NCI-H1105 (cell line): ENCODE measurements at regions not wholly inside any gene's neighbourhood (a gene's known extent, or its start where the extent isn't known, plus 50 kb on each side); places are given as distances from the start of the nearest gene placed in this dataset.

Experiments used
- DNase-seq: peaks from one replicate; lab custom pipeline; 2025; lab: John Stamatoyannopoulos, UW

GRCh38 chr12:131551675-131552491 lies 159.0 kb upstream of the SFSWAP start:
- DNase-seq: no peak

- DNase-seq: no peak
Measured at GRCh38 chr12:131552492-131552863, 158.4 kb upstream of the SFSWAP start.

- no peak for DNase-seq
Measured at GRCh38 chr12:131553096-131553777, 157.7 kb upstream of the SFSWAP start.

GRCh38 chr12:131555197-131555846 lies 155.6 kb upstream of the SFSWAP start:
- no peak for DNase-seq

DNA sequence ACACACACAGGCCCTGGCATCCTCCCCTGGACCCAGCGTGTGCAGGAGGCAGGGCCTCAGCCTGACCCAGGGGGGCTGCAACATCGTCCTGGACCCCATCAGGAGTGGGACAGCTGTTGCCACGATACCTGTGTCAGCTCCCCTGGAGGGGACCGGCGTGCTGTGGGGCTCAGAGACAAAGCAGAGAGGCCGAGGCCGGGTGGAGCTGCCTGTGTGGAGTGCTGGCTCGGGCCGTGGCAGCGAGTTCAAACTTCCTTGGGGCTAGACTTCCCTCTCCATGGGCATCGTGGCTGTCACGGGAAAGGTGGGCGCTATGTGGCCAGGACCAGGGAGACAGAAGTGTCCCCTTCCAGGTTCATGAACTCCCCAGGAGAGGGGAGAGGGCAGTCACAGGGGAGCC lies 155.0 kb upstream of the SFSWAP start:
- no peak for DNase-seq

- DNase-seq: no peak
Measured at GRCh38 chr12:131557078-131557709, 153.7 kb upstream of the SFSWAP start.

DNA sequence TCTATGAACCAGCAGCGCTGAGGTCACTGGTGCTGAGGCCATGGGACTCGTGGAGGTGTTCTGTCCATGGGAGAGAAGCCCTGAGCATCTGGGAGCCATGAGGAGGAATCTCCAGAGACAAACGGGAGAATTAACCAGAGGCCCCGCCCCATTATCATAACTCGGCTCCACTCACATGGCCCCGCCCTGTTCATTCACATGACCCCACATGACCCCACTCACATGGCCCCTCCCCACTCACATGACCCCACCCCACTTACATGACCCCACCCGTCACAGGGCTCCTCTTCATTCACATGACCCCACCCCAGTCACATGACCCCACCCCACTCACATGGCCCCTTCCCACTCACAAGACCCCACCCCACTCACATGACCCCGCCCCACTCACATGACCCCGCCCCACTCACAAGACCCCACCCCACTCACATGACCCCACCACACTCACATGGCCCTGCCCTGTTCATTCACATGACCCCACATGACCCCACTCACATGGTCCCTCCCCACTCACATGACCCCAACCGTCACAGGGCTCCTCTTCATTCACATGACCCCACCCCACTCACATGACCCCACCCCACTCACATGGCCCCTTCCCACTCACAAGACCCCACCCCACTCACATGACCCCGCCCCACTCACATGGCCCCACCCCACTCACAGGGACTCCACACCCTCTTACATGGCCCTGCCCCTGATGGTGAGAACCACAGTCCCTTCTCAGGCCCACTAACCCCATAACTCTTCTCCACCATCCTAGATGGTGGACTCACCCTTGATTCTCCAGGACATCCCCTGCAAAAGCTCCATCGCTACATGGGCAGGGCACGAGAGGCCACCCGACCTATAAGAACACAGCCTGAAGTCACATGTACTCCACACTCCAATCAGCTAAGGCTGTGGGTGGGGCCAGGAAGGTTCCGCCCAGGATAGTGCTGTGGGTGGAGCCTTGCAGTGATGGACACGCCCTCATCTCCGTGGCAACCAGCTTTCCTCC lies 151.1 kb upstream of the SFSWAP start:
- no peak for DNase-seq

DNA sequence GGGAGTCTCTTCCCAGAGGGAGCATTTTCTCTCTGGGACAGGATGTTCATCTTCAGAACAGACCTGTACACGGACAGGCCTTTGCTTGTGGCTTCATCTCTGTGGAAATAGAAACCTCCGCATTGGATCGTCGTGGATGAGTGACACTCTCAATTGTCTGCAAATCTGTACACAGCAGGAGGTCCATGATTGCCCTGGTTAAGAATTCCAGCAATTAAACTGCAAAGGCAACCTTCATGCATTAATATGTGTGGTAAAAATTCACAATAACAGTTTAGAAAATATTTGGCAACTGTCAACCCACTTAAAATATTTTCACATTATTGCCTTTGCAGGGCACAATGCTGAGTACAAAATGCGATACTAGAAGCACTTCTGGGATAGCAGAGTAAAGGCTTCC lies 149.8 kb upstream of the SFSWAP start:
- no peak for DNase-seq

DNA sequence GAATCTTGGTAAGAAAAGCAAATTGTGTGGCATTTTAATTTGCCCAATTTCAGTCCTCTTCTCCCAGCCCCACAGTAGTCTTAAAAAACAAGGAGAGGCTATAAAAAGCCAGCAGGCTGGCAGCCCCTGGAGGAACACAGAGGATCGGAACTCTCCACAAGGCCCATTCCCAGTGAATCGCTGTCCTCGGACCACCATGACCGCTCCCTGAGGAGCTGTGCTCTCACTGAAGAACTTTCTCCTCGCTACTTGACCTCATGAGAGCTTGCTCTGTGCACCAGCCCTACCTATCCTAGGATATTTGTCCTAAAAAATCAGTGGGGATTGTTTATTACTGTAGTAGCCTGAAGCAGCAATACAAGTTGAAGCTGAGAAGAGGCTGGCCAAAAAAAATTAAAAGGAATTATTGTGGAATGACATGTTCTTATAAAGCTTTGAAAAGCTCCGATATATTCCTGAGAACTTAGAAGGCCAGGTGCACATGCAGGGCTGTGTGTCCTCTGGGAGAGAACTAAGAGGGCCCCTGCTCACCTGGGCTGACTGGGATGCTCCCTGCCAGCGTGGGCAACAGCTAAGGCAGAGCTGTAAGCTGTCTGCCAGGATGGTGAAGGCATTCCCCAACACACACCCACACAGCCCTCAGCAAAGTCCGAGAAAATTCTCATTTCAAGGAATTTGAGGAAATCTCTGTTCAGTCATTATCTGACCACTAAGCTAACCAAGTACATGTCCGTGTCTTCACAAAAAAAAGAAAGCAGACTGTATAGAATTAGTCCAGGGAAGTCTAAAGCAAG lies 148.8 kb upstream of the SFSWAP start:
- no peak for DNase-seq

DNA sequence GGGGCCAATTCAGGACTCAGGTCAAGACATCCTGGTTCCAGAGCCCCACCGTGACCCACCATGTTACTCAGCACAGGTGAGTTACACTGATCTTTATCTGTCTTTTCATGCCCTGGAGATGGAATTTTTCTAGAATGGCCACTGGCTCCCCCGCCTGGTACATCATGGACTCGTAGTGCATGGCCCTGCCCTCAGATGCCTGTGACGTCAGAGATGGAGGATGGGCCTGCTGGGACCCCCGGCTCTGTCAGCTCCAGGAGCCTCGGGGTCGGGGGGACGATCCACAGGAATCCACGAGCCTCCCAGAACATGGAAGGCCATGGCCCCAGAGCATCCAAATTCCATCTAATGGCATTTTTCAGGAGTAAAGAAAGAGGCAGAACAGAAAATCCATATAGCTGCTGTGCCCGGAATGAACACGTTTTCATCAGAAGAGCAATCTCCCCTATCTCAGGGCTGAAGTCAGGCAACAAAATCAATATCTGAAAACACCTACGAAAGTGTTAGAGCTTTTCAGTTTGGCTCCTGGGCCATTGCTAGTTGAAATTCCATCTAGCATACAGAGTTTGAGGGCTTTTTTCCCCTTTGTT lies 146.7 kb upstream of the SFSWAP start:
- DNase-seq: peak; percentile 8

GRCh38 chr12:131564845-131565244 lies 146.0 kb upstream of the SFSWAP start:
- peak; percentile 4 for DNase-seq

DNA sequence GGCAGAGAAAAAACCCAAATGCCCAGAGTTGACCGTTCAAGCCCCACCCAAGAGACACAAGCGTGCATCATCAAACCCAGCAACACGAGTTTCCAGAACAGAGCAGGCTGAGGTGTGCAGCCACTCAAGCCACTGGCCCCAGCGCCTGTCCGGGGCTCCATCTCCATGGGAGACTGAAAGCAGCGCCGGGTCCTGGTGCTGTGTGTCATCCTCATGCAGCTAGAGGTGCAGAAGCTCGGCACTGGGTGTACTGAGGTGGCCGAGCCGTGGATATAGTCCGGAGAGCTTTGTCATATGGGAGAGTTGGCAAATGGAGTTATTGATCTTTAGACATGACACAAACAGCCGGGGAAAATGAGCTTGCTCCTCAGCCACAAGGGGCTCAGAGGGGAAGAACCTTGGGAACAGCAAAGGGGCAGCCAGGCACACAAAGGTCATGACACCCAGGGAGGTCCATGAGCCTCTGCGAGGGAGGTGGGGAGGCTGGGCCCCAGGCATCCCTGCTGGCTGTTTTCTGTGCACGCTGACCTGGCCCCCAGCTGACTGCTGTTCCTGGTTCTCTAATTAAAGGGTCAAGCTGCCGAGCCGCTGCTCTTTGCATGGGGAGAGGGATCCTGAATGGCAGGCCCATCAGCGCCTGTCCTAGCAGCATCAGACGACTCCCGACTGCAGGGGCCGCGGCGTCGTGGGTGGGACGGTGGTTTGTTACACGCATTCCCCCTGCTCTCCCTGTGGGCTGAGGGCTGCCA lies 145.4 kb upstream of the SFSWAP start:
- DNase-seq: no peak

DNA sequence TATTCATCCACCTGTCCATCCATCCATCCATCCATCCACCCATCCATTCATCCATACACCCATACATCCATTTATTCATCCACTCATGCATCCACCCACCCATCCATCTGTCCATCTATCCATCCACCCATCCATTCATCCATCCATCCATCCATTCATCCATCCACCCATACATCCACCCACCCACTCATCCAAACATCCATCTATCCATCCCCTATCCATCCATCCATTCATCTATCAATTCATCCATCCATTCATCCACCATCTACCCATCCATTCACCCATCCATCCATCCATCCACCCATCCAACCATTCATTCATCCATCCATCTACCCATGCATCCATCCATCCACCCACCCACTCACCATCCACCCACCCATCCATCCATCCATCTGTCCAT lies 142.6 kb upstream of the SFSWAP start:
- DNase-seq: no peak

- no peak for DNase-seq
Measured at GRCh38 chr12:131570596-131570995, 140.3 kb upstream of the SFSWAP start.

GRCh38 chr12:131571827-131572226 lies 139.1 kb upstream of the SFSWAP start:
- no peak for DNase-seq

GRCh38 chr12:131572626-131573025 lies 138.3 kb upstream of the SFSWAP start:
- no peak for DNase-seq

GRCh38 chr12:131573631-131574394 lies 137.1 kb upstream of the SFSWAP start:
- DNase-seq: no peak

- DNase-seq: no peak
Measured at GRCh38 chr12:131574395-131574771, 136.5 kb upstream of the SFSWAP start.

DNA sequence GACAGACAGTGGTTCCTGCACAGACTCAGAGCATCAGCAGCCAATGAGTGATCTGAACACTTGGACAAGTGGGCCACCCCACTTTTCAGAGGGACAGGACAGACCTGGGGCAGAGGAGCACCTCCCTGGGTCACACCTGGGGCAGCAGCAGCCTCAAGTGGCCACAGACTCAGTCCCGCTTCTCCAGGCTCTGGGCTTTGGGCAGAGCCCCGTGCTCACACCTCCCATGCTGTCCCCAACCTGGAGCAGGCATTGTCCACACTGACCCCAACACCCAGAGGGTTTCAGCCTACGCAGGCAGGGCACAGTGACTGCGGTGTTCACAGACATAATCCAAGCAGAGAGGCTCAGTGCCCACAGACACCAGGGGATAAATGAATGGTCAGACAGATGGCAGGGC lies 135.5 kb upstream of the SFSWAP start:
- no peak for DNase-seq
